ENCODE measurements at regions not wholly inside any gene's neighbourhood (a gene's known extent, or its start where the extent isn't known, plus 50 kb on each side); places are given as distances from the start of the nearest gene placed in this dataset.

- no peak overlapping the region for H3K4me3 ChIP-seq
Observed at GRCh38 chr2:2921011-2921720, 456.5 kb downstream of the EIPR1 start.

GRCh38 chr2:2919574-2920365 is 457.8 kb downstream of the EIPR1 start:
- no peak for DNase-seq
- H3K36me3 ChIP-seq: no peaks in the 10 kb centered on the region
- WGBS, 2 donors: 62 to 64% methylated on average over 10 of the region's 10 CpGs
- intact Hi-C loops (cut with DNase I): no loop called here
- TF ChIP-seq CTCF (IDR thresholded peaks at IDR 0.05): no peak
- TF ChIP-seq POLR2A (IDR thresholded peaks at IDR 0.05): no peak
- TF ChIP-seq POLR2AphosphoS5 (IDR thresholded peaks at IDR 0.05): no peak
- no peak for TF ChIP-seq EP300 (IDR thresholded peaks at IDR 0.05)
- H3K9me3 ChIP-seq: peaks cover 0 to 7% (median 2%) of the 10 kb centered on the region in 4 donors
- no peaks in the 10 kb centered on the region for H3K4me1 ChIP-seq
- no peaks in the 10 kb centered on the region for H3K27me3 ChIP-seq
- H3K4me3 ChIP-seq: no peak overlapping the region
- H3K27ac ChIP-seq: no peak overlapping the region

More at GRCh38 chr2:2921011-2921720, 456.5 kb downstream of the EIPR1 start:
- no peaks in the 10 kb centered on the region for H3K36me3 ChIP-seq
- intact Hi-C loops (cut with DNase I): no loop called here
- no peak for DNase-seq
- 93 to 94% methylated on average over 16 of the region's 16 CpGs for WGBS, 2 donors
- no peaks in the 10 kb centered on the region for H3K27me3 ChIP-seq
- TF ChIP-seq CTCF (IDR thresholded peaks at IDR 0.05): no peak
- H3K27ac ChIP-seq: no peak overlapping the region
- peaks cover 0 to 4% (median 2%) of the 10 kb centered on the region in 4 donors for H3K9me3 ChIP-seq
- no peaks in the 10 kb centered on the region for H3K4me1 ChIP-seq

GRCh38 chr2:2919026-2919425 is 458.6 kb downstream of the EIPR1 start:
- no peak for DNase-seq
- no peak overlapping the region for H3K27ac ChIP-seq
- H3K4me1 ChIP-seq: no peaks in the 10 kb centered on the region
- intact Hi-C loops (cut with DNase I): no loop called here
- H3K4me3 ChIP-seq: no peak overlapping the region
- H3K27me3 ChIP-seq: no peaks in the 10 kb centered on the region
- no peaks in the 10 kb centered on the region for H3K36me3 ChIP-seq
- H3K9me3 ChIP-seq: peaks cover 0 to 7% (median 2%) of the 10 kb centered on the region in 4 donors
- TF ChIP-seq POLR2AphosphoS5 (IDR thresholded peaks at IDR 0.05) (no peak), POLR2A (IDR thresholded peaks at IDR 0.05) (no peak), CTCF (IDR thresholded peaks at IDR 0.05) (no peak), EP300 (IDR thresholded peaks at IDR 0.05) (no peak)
- 72 to 81% methylated on average over 5 of the region's 5 CpGs for WGBS, 2 donors

GRCh38 chr2:2916621-2917020 is 461.0 kb downstream of the EIPR1 start:
- no peak for DNase-seq
- WGBS, 2 donors: 85 to 92% methylated on average over 5 of the region's 5 CpGs
- no peak overlapping the region for H3K4me3 ChIP-seq
- no peaks in the 10 kb centered on the region for H3K4me1 ChIP-seq
- no peaks in the 10 kb centered on the region for H3K36me3 ChIP-seq
- H3K27me3 ChIP-seq: no peaks in the 10 kb centered on the region
- H3K9me3 ChIP-seq: peaks cover 0 to 7% (median 0%) of the 10 kb centered on the region in 4 donors
- TF ChIP-seq POLR2A (IDR thresholded peaks at IDR 0.05) (no peak), POLR2AphosphoS5 (IDR thresholded peaks at IDR 0.05) (no peak), CTCF (IDR thresholded peaks at IDR 0.05) (no peak), EP300 (IDR thresholded peaks at IDR 0.05) (no peak)
- no peak overlapping the region for H3K27ac ChIP-seq
- intact Hi-C loops (cut with DNase I): no loop called here

Measured in sigmoid colon (tissue), 6 donors.